Smooth muscle cell (in vitro differentiated cells): ENCODE measurements at regions not wholly inside any gene's neighbourhood (a gene's known extent, or its start where the extent isn't known, plus 50 kb on each side); places are given as distances from the start of the nearest gene placed in this dataset.

Experiments
- DNase-seq: peaks from one replicate; lab custom pipeline; 2025; ENCODE audit not compliant: unreplicated experiment; lab: John Stamatoyannopoulos, UW
- H2AFZ ChIP-seq: fragments of 200-600 bp; sonication (generic); 2 replicates; pipeline ENCODE4 v1.6.0; 2016; ENCODE audit warnings: antibody characterized with exemption, low read depth, mild to moderate bottlenecking
- H3F3A ChIP-seq: fragments of 200-600 bp; sonication (generic); 2 replicates; pipeline ENCODE4 v1.6.0; 2017; ENCODE audit warnings: antibody characterized with exemption, low read depth
- H3K27ac ChIP-seq: fragments of 200-600 bp; sonication (generic); 2 replicates; pipeline ENCODE4 v1.5.1; 2016; ENCODE audit warnings: low read depth, mild to moderate bottlenecking
- H3K27me3 ChIP-seq: fragments of 200-600 bp; sonication (generic); 2 replicates; pipeline ENCODE4 v1.6.1; 2016; ENCODE audit warnings: low read depth, mild to moderate bottlenecking
- H3K36me3 ChIP-seq: fragments of 200-600 bp; sonication (generic); 2 replicates; pipeline ENCODE4 v1.5.1; 2016; ENCODE audit warnings: low read depth
- H3K4me1 ChIP-seq: fragments of 200-600 bp; sonication (generic); 2 replicates; pipeline ENCODE4 v1.5.1; 2016; ENCODE audit warnings: low read depth
- H3K4me2 ChIP-seq: fragments of 200-600 bp; sonication (generic); 2 replicates; pipeline ENCODE4 v1.6.0; 2016; ENCODE audit warnings: mild to moderate bottlenecking
- H3K4me3 ChIP-seq: fragments of 200-600 bp; sonication (generic); 2 replicates; pipeline ENCODE4 v1.5.1; 2016; ENCODE audit warnings: mild to moderate bottlenecking
- H3K79me2 ChIP-seq: fragments of 200-600 bp; sonication (generic); 2 replicates; pipeline ENCODE4 v1.6.0; 2016; ENCODE audit warnings: low read depth, mild to moderate bottlenecking
- H3K9ac ChIP-seq: fragments of 200-600 bp; sonication (generic); 2 replicates; pipeline ENCODE4 v1.6.0; 2016; ENCODE audit warnings: low read depth
- H3K9me3 ChIP-seq: fragments of 200-600 bp; sonication (generic); replicated peaks from 2 replicates; pipeline ENCODE4 v1.5.1; 2016; ENCODE audit warnings: low read depth
- H4K20me1 ChIP-seq: fragments of 200-600 bp; sonication (generic); 2 replicates; pipeline ENCODE4 v1.6.0; 2016; ENCODE audit warnings: low read depth
- CTCF ChIP-seq: fragments of 200-600 bp; sonication (generic); IDR thresholded peaks from 2 replicates; pipeline ENCODE4 v1.5.1; 2017; ENCODE audit warnings: borderline replicate concordance, mild to moderate bottlenecking, antibody characterized with exemption; ENCODE audit not compliant: insufficient read depth, poor library complexity, severe bottlenecking
- WGBS: methylation state at CpG from one replicate; pipeline ENCODE4 v1.1.7; 2016; ENCODE audit warnings: low lambda C conversion rate; 5-methylcytosine and 5-hydroxymethylcytosine counted together

- H3K4me3 ChIP-seq = no peak overlapping the region
- H3K4me1 ChIP-seq = no peaks in the 10 kb centered on the region
- H3K27me3 ChIP-seq = no peaks in the 10 kb centered on the region
- 81% methylated on average over 3 of the region's 3 CpGs for WGBS
- TF ChIP-seq CTCF = no peak
- no peaks in the 10 kb centered on the region for H3F3A ChIP-seq
- no peak overlapping the region for H3K27ac ChIP-seq
- no peaks in the 10 kb centered on the region for H4K20me1 ChIP-seq
- no peak overlapping the region for H3K4me2 ChIP-seq
- H2AFZ ChIP-seq = no peak overlapping the region
- no peaks in the 10 kb centered on the region for H3K79me2 ChIP-seq
- H3K9me3 ChIP-seq = no peaks in the 10 kb centered on the region
- no peak for DNase-seq
- no peak overlapping the region for H3K9ac ChIP-seq
- H3K36me3 ChIP-seq = no peaks in the 10 kb centered on the region
Observed at GRCh38 chr1:172775606-172776005, 116.7 kb downstream of the FASLG start.

DNA sequence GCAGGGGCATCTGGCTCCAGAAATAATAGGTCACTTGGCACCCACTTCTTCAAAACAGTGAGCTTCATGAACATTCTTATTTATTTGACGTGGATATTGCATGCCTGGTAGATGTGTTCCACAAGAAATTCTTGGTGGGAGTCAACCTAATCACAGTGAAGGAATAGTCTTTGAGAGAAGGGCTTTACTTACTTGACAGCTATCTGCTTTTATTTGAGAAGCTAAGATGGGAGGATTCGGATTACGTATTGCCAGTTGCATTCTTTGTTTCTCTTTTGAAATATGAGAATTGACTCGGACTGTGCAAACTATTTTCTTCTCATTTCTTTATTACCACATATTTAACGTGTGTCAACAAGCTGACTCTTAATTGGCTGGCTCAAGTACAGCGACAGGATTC lies 117.2 kb downstream of the FASLG start:
- TF ChIP-seq CTCF = no peak

GRCh38 chr1:172777767-172778166 lies 118.9 kb downstream of the FASLG start:
- no peak for DNase-seq
- WGBS = 78% methylated on average over 3 of the region's 3 CpGs
- no peak for TF ChIP-seq CTCF
- Histone ChIP-seq H3K9me3 (no peaks in the 10 kb centered on the region), H3F3A (no peaks in the 10 kb centered on the region), H3K27me3 (no peaks in the 10 kb centered on the region), H4K20me1 (no peaks in the 10 kb centered on the region), H3K4me2 (no peak overlapping the region), H3K27ac (no peak overlapping the region), H3K36me3 (no peaks in the 10 kb centered on the region), H2AFZ (no peak overlapping the region), H3K4me3 (no peak overlapping the region), H3K4me1 (no peaks in the 10 kb centered on the region), H3K9ac (no peak overlapping the region), H3K79me2 (no peaks in the 10 kb centered on the region)

More for the DNA sequence above, 117.2 kb downstream of the FASLG start:
- no peak overlapping the region for H3K9ac ChIP-seq
- no peaks in the 10 kb centered on the region for H3K9me3 ChIP-seq
- WGBS = 81% methylated on average over 6 of the region's 6 CpGs
- H3K79me2 ChIP-seq = no peaks in the 10 kb centered on the region
- H3F3A ChIP-seq = no peaks in the 10 kb centered on the region
- H2AFZ ChIP-seq = no peak overlapping the region
- no peak overlapping the region for H3K4me3 ChIP-seq
- no peak overlapping the region for H3K27ac ChIP-seq
- H3K36me3 ChIP-seq = no peaks in the 10 kb centered on the region
- H3K4me1 ChIP-seq = no peaks in the 10 kb centered on the region
- no peaks in the 10 kb centered on the region for H4K20me1 ChIP-seq
- H3K4me2 ChIP-seq = no peak overlapping the region
- DNase-seq = no peak
- no peaks in the 10 kb centered on the region for H3K27me3 ChIP-seq
